Stomach (tissue), 4 donors: ENCODE measurements at regions not wholly inside any gene's neighbourhood (a gene's known extent, or its start where the extent isn't known, plus 50 kb on each side); places are given as distances from the start of the nearest gene placed in this dataset.

Experiments
- EP300 ChIP-seq: sonication (generic); formaldehyde crosslinking; IDR thresholded peaks from one replicate; pipeline ENCODE4 v1.6.1; 2017; ENCODE audit warnings: antibody characterized with exemption
- POLR2A ChIP-seq, 4 donors: fragments of 450-650 bp; IDR thresholded peaks; one replicate each; pipeline ENCODE4 v1.6.1; 2016; ENCODE audit warnings: antibody characterized with exemption in 4 of 4, control low read depth in 2 of 4, mild to moderate bottlenecking in 1 of 4, moderate library complexity in 1 of 4
- POLR2AphosphoS5 ChIP-seq, 3 donors: sonication (generic); formaldehyde crosslinking; IDR thresholded peaks; one replicate each; pipeline ENCODE4 v1.6.1; 2016; ENCODE audit warnings: antibody characterized with exemption in 3 of 3
- TF ChIP-seq, protein P1 (sequence below), 7 experiments: fragments of 450-650 bp in 4 of 7; fragments of 200-600 bp in 3 of 7; sonication (generic) in 3 of 7; IDR thresholded peaks; one replicate each; pipeline ENCODE4 v1.5.1; 2016 to 2019; ENCODE audit warnings: antibody characterized with exemption in 7 of 7, control low read depth in 2 of 7, mild to moderate bottlenecking in 1 of 7

DNA sequence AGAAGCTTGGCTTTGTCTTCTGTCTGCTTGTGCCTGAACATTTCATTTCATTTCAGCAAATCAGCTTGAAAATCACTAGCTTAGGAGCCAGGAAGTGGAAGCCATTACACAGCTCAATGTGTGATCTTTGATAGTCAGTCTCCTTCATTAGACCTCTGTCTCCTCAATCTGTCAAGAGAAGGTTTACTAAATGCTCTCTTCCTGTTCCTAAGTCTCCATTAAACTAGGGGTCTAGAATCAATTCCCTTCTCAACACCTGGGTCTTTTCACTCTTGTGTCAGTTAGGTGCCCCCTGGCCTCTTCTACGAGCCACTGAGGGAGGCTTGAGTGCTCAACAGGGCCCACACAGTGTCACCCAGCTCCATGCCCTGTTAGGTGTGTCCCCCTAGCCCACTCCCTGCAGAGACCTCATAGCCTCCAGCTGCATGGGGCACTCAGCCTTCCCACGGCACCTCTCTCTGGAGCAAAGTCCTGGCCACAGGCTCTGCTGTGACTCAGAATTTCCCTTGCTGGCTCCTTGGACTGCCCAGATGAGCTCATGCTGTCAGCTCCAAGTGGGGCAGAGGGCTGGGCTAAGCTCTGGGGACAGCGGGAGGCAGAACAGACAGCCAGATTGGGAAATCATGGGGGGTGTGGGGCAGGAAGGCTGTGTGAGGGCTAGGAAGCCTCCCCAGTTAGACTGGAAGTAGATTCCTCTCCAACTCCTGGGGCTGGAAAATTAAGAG, 115.7 kb upstream of the IPO9 start:
- TF ChIP-seq, protein P1, sequence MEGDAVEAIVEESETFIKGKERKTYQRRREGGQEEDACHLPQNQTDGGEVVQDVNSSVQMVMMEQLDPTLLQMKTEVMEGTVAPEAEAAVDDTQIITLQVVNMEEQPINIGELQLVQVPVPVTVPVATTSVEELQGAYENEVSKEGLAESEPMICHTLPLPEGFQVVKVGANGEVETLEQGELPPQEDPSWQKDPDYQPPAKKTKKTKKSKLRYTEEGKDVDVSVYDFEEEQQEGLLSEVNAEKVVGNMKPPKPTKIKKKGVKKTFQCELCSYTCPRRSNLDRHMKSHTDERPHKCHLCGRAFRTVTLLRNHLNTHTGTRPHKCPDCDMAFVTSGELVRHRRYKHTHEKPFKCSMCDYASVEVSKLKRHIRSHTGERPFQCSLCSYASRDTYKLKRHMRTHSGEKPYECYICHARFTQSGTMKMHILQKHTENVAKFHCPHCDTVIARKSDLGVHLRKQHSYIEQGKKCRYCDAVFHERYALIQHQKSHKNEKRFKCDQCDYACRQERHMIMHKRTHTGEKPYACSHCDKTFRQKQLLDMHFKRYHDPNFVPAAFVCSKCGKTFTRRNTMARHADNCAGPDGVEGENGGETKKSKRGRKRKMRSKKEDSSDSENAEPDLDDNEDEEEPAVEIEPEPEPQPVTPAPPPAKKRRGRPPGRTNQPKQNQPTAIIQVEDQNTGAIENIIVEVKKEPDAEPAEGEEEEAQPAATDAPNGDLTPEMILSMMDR (IDR thresholded peaks at IDR 0.05): no peak
- TF ChIP-seq EP300 (peak; percentile 70), POLR2AphosphoS5 (IDR thresholded peaks at IDR 0.05) (peak; percentile 90 to 96 (median 92)), POLR2A (IDR thresholded peaks at IDR 0.05) (no peak)
